Peyer's patch (tissue), 4 donors: ENCODE measurements at regions not wholly inside any gene's neighbourhood (a gene's known extent, or its start where the extent isn't known, plus 50 kb on each side); places are given as distances from the start of the nearest gene placed in this dataset.

Experiments
- CTCF ChIP-seq, 6 experiments: fragments of 450-650 bp in 4 of 6; fragments of 200-600 bp in 2 of 6; sonication (generic) in 1 of 6; IDR thresholded peaks; one replicate each; pipeline ENCODE4 v1.5.1; 2017 to 2019; ENCODE audit warnings: antibody characterized with exemption in 6 of 6, mild to moderate bottlenecking in 3 of 6, moderate library complexity in 1 of 6
- POLR2A ChIP-seq, 2 donors: fragments of 450-650 bp; IDR thresholded peaks; one replicate each; pipeline ENCODE4 v1.5.1; 2017; ENCODE audit warnings: antibody characterized with exemption in 2 of 2, mild to moderate bottlenecking in 2 of 2, moderate library complexity in 2 of 2

GRCh38 chr1:4915154-4915553 lies 260.7 kb downstream of the AJAP1 start:
- TF ChIP-seq CTCF (IDR thresholded peaks at IDR 0.05) (no peak), POLR2A (IDR thresholded peaks at IDR 0.05) (no peak)
